Cardiac fibroblast (primary cell): ENCODE measurements at regions not wholly inside any gene's neighbourhood (a gene's known extent, or its start where the extent isn't known, plus 50 kb on each side); places are given as distances from the start of the nearest gene placed in this dataset.

Experiments
- DNase-seq, 2 donors: peaks; one replicate each; pipeline versions ENCODE4 v3.0.0 to v3.0.0-alpha.2; 2010; ENCODE audit warnings: low read depth in 2 of 2
- H3K4me3 ChIP-seq, 2 donors: replicated peaks in 1 of 2; 1 replicate in 1 of 2; 2 replicates in 1 of 2; pipeline ENCODE4 v1.5.1; 2011; ENCODE audit warnings: low read depth in 2 of 2, low read length in 2 of 2, mild to moderate bottlenecking in 2 of 2, moderate library complexity in 1 of 2
- CTCF ChIP-seq: IDR thresholded peaks from one replicate; pipeline ENCODE4 v1.5.1; 2011; ENCODE audit warnings: low read depth, mild to moderate bottlenecking, low read length, inconsistent platforms

GRCh38 chr18:43572163-43572562 lies 294.9 kb upstream of the SYT4 start:
- TF ChIP-seq CTCF, result no peak
- H3K4me3 ChIP-seq, result no peak overlapping the region
- DNase-seq, result no peak

GRCh38 chr18:43574974-43575373 lies 297.7 kb upstream of the SYT4 start:
- H3K4me3 ChIP-seq, result no peak overlapping the region
- TF ChIP-seq CTCF, result no peak
- DNase-seq, result no peak

GRCh38 chr18:43578211-43578610 lies 300.9 kb upstream of the SYT4 start:
- no peak for TF ChIP-seq CTCF

GRCh38 chr18:43578706-43579105 lies 301.4 kb upstream of the SYT4 start:
- no peak for TF ChIP-seq CTCF
- peak; percentile 3 to 10 for DNase-seq
- no peak overlapping the region for H3K4me3 ChIP-seq

More at GRCh38 chr18:43578211-43578610, 300.9 kb upstream of the SYT4 start:
- DNase-seq, result no peak
- H3K4me3 ChIP-seq, result no peak overlapping the region

- DNase-seq, result no peak
- H3K4me3 ChIP-seq, result no peak overlapping the region
- no peak for TF ChIP-seq CTCF
Observed at GRCh38 chr18:43581936-43582519, 304.7 kb upstream of the SYT4 start.

- peak; percentile 66 to 68 for DNase-seq
- peak; percentile 70 for TF ChIP-seq CTCF
- no peak overlapping the region for H3K4me3 ChIP-seq
Observed at GRCh38 chr18:43587538-43588153, 310.4 kb upstream of the SYT4 start.
